B cell (primary cell): ENCODE measurements at regions not wholly inside any gene's neighbourhood (a gene's known extent, or its start where the extent isn't known, plus 50 kb on each side); places are given as distances from the start of the nearest gene placed in this dataset.

Experiments
- ATAC-seq: fragments of 200-7000 bp; cut with Tn5 transposase; one replicate; pipeline ENCODE4 v1.10.0; 2021; ENCODE audit warnings: low read depth, mild to moderate bottlenecking, moderate number of reproducible peaks, moderate library complexity
- CTCF ChIA-PET: fragments of 350-600 bp; sonication (Branson Sonifier 250); formaldehyde crosslinking; loops from one replicate; lab custom pipeline; 2021; ENCODE audit warnings: antibody characterized with exemption, inconsistent platforms; lab: Charles Lee
- POLR2A ChIA-PET: fragments of 350-600 bp; sonication (Branson Sonifier 250); formaldehyde crosslinking; loops from one replicate; lab custom pipeline; 2021; ENCODE audit warnings: antibody characterized with exemption; lab: Charles Lee
- DNase-seq: peaks from one replicate; pipeline ENCODE4 v3.0.0; 2013
- H2AFZ ChIP-seq: 2 replicates; pipeline ENCODE4 v1.6.1; 2012; ENCODE audit warnings: mild to moderate bottlenecking, low read depth, low read length; ENCODE audit not compliant: insufficient read depth, poor library complexity, severe bottlenecking
- H3K27ac ChIP-seq, 2 donors: 1 replicate in 1 of 2; 2 replicates in 1 of 2; pipeline ENCODE4 v1.5.1; 2012 to 2013; ENCODE audit warnings: low read length in 2 of 2, mild to moderate bottlenecking in 2 of 2, moderate library complexity in 1 of 2
- H3K27me3 ChIP-seq, 4 experiments: fragments of 200-600 bp in 1 of 4; sonication (generic) in 1 of 4; replicated peaks in 1 of 4; 1 replicate in 2 of 4; 2 replicates in 2 of 4; pipeline versions ENCODE4 v1.6.1 to v1.7.0; 2013 to 2016; ENCODE audit warnings: low read length in 3 of 4, mild to moderate bottlenecking in 2 of 4, mixed read lengths in 1 of 4, moderate library complexity in 1 of 4; ENCODE audit not compliant: insufficient read depth in 4 of 4, control insufficient read depth in 3 of 4; ENCODE audit errors: control extremely low read depth in 1 of 4
- H3K36me3 ChIP-seq, 2 experiments: replicated peaks in 1 of 2; 1 replicate in 1 of 2; 2 replicates in 1 of 2; pipeline versions ENCODE4 v1.6.1 to v1.7.1; 2013; ENCODE audit warnings: low read length in 1 of 2; ENCODE audit not compliant: insufficient read depth in 2 of 2, control insufficient read depth in 1 of 2; ENCODE audit errors: control extremely low read depth in 1 of 2, extremely low read depth in 1 of 2
- H3K4me1 ChIP-seq, 2 donors: fragments of 200-600 bp in 1 of 2; sonication (generic) in 1 of 2; 1 replicate in 1 of 2; 2 replicates in 1 of 2; pipeline versions ENCODE4 v1.5.1 to v1.6.1; 2013 to 2017; ENCODE audit warnings: low read length in 2 of 2; ENCODE audit not compliant: control insufficient read depth in 2 of 2, insufficient read depth in 2 of 2
- H3K4me2 ChIP-seq: replicated peaks from 2 replicates; pipeline ENCODE3; 2012; ENCODE audit warnings: mild to moderate bottlenecking, low read depth, low read length; ENCODE audit not compliant: poor library complexity, severe bottlenecking
- H3K4me3 ChIP-seq, 5 experiments: fragments of 200-600 bp in 1 of 5; sonication (generic) in 1 of 5; 1 replicate in 3 of 5; 2 replicates in 2 of 5; pipeline versions ENCODE4 v1.5.1 to v1.7.0; 2011 to 2016; ENCODE audit warnings: low read length in 4 of 5, mild to moderate bottlenecking in 4 of 5, low read depth in 2 of 5, control low read depth in 1 of 5, moderate library complexity in 1 of 5; ENCODE audit not compliant: insufficient read depth in 1 of 5; ENCODE audit errors: control extremely low read depth in 1 of 5, extremely low read depth in 1 of 5
- H3K79me2 ChIP-seq: fragments of 200-600 bp; sonication (generic); one replicate; pipeline ENCODE4 v1.6.0; 2016; ENCODE audit warnings: low read length; ENCODE audit not compliant: control insufficient read depth, insufficient read depth
- H3K9ac ChIP-seq: fragments of 200-600 bp; sonication (generic); 2 replicates; pipeline ENCODE4 v1.6.1; 2017; ENCODE audit warnings: mild to moderate bottlenecking, low read length, moderate library complexity
- H3K9me3 ChIP-seq, 3 donors: one replicate each; pipeline versions ENCODE4 v1.6.1 to v1.7.1; 2013; ENCODE audit warnings: low read length in 2 of 3; ENCODE audit not compliant: control insufficient read depth in 2 of 3, insufficient read depth in 1 of 3; ENCODE audit errors: control extremely low read depth in 1 of 3
- H4K20me1 ChIP-seq: 2 replicates; pipeline ENCODE4 v1.6.0; 2012; ENCODE audit warnings: mild to moderate bottlenecking, low read length; ENCODE audit not compliant: insufficient read depth, control insufficient read depth, poor library complexity, severe bottlenecking
- H3K27ac Mint-ChIP-seq: one replicate; pipeline ENCODE4 v1.8.0; 2021; ENCODE audit warnings: mixed read lengths
- H3K27me3 Mint-ChIP-seq: one replicate; pipeline ENCODE4 v1.8.0; 2021; ENCODE audit warnings: mixed read lengths
- H3K4me1 Mint-ChIP-seq: one replicate; pipeline ENCODE4 v1.8.0; 2021; ENCODE audit warnings: mixed read lengths
- H3K4me3 Mint-ChIP-seq: one replicate; pipeline ENCODE4 v1.8.0; 2021; ENCODE audit warnings: mixed read lengths
- H3K9me3 Mint-ChIP-seq: one replicate; pipeline ENCODE4 v1.8.0; 2022; ENCODE audit warnings: mixed read lengths; ENCODE audit not compliant: insufficient read depth
- EZH2 ChIP-seq: IDR thresholded peaks from 2 replicates; pipeline ENCODE4 v1.6.1; 2012; ENCODE audit warnings: borderline replicate concordance, low read depth, mild to moderate bottlenecking, moderate library complexity, low read length; ENCODE audit not compliant: insufficient read depth, poor library complexity, severe bottlenecking
- WGBS: methylation state at CpG from one replicate; pipeline ENCODE4 v1.1.5; 2013; ENCODE audit warnings: missing lambda C conversion rate; ENCODE audit not compliant: insufficient coverage; 5-methylcytosine and 5-hydroxymethylcytosine counted together
- intact Hi-C: fragments of 100-400 bp; cut with micrococcal nuclease; formaldehyde crosslinking; loops from one replicate; pipeline ENCODE4 v1.10.0; 2022
- TF ChIP-seq, protein P1 (sequence below): fragments of 200-600 bp; IDR thresholded peaks from one replicate; pipeline ENCODE4 v1.8.0; 2022; ENCODE audit warnings: antibody characterized with exemption, mild to moderate bottlenecking

DNA sequence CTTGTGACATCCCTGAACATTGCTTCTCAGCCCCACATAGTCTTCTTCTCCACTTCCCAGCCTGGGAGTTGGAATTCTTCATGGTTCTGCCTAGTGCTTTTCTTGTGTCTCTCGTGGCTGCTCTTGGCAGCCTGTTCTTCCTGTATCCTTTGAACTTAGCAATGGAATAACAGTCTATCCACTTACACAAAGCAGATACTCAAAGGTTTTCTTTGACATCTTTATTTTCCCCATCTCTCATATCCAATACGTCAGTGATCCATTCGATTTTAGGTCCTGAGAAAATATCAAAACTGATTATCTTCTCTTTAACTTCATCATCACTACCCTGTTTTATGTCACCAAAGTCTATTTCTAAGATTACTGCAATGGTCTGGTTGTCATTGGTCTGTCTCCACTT is 1091.2 kb upstream of the PIK3C3 start:
- DNase-seq (no peak), ATAC-seq (no peak)
- no peaks in the 10 kb centered on the region for H3K4me1 ChIP-seq
- no peaks in the 10 kb centered on the region for H3K36me3 ChIP-seq
- ChIA-PET POLR2A (no interaction called here), CTCF (no interaction called here)
- Mint-ChIP-seq H3K4me3 (no peak overlapping the region), H3K27me3 (no peaks in the 10 kb centered on the region), H3K4me1 (no peaks in the 10 kb centered on the region), H3K27ac (no peak overlapping the region), H3K9me3 (peaks cover under 1% of the 10 kb centered on the region)
- H3K27me3 ChIP-seq: no peaks in the 10 kb centered on the region
- H2AFZ ChIP-seq: no peak overlapping the region
- intact Hi-C loops: no loop called here
- H3K79me2 ChIP-seq: no peaks in the 10 kb centered on the region
- H3K4me2 ChIP-seq: no peak overlapping the region
- H3K27ac ChIP-seq: no peak overlapping the region
- H4K20me1 ChIP-seq: no peaks in the 10 kb centered on the region
- no peak overlapping the region for H3K9ac ChIP-seq
- 33% methylated on average over 1 of the region's 3 CpGs for WGBS
- no peak for TF ChIP-seq EZH2
- TF ChIP-seq, protein P1, sequence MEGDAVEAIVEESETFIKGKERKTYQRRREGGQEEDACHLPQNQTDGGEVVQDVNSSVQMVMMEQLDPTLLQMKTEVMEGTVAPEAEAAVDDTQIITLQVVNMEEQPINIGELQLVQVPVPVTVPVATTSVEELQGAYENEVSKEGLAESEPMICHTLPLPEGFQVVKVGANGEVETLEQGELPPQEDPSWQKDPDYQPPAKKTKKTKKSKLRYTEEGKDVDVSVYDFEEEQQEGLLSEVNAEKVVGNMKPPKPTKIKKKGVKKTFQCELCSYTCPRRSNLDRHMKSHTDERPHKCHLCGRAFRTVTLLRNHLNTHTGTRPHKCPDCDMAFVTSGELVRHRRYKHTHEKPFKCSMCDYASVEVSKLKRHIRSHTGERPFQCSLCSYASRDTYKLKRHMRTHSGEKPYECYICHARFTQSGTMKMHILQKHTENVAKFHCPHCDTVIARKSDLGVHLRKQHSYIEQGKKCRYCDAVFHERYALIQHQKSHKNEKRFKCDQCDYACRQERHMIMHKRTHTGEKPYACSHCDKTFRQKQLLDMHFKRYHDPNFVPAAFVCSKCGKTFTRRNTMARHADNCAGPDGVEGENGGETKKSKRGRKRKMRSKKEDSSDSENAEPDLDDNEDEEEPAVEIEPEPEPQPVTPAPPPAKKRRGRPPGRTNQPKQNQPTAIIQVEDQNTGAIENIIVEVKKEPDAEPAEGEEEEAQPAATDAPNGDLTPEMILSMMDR: no peak
- H3K4me3 ChIP-seq: no peak overlapping the region
- no peaks in the 10 kb centered on the region for H3K9me3 ChIP-seq

DNA sequence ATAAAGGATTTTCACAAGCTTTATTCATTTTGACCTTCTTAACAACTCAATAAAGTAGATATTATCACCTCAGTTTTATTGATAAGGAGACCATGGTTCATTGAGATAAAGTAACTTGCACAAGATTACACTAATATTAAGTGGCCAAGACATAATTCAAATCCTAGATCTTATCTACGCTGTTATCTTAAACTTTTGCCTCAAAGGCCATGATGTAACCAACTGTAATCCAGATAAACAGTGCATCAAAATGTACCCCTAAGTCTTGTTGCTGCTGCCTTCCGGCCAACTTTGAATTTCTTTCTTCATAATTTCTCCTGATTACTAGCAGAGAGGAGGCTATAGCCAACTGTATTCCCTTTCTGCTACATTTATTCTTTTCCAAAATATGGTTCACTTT is 1094.8 kb upstream of the PIK3C3 start:
- H3K27ac Mint-ChIP-seq: no peak overlapping the region

More for the DNA sequence above, 1094.8 kb upstream of the PIK3C3 start:
- no peak overlapping the region for H3K9ac ChIP-seq
- ATAC-seq (no peak), DNase-seq (no peak)
- intact Hi-C loops: no loop called here
- ChIA-PET CTCF (no interaction called here), POLR2A (no interaction called here)
- H3K4me3 ChIP-seq: no peak overlapping the region
- no peaks in the 10 kb centered on the region for H3K27me3 Mint-ChIP-seq
- H3K9me3 Mint-ChIP-seq: peaks cover 2% of the 10 kb centered on the region
- no peaks in the 10 kb centered on the region for H4K20me1 ChIP-seq
- H3K27ac ChIP-seq: no peak overlapping the region
- H3K4me1 Mint-ChIP-seq: no peaks in the 10 kb centered on the region
- no peak for TF ChIP-seq EZH2
- TF ChIP-seq, protein P1: no peak
- H3K27me3 ChIP-seq: no peaks in the 10 kb centered on the region
- peaks cover 0 to 3% (median 0%) of the 10 kb centered on the region in 3 donors for H3K9me3 ChIP-seq
- no peak overlapping the region for H2AFZ ChIP-seq
- H3K4me2 ChIP-seq: no peak overlapping the region
- H3K4me1 ChIP-seq: no peaks in the 10 kb centered on the region
- no peaks in the 10 kb centered on the region for H3K79me2 ChIP-seq
- H3K4me3 Mint-ChIP-seq: no peak overlapping the region
- 100% methylated on average over 1 of the region's 2 CpGs for WGBS
- no peaks in the 10 kb centered on the region for H3K36me3 ChIP-seq
